ENCODE measurements at regions not wholly inside any gene's neighbourhood (a gene's known extent, or its start where the extent isn't known, plus 50 kb on each side); places are given as distances from the start of the nearest gene placed in this dataset.

DNA sequence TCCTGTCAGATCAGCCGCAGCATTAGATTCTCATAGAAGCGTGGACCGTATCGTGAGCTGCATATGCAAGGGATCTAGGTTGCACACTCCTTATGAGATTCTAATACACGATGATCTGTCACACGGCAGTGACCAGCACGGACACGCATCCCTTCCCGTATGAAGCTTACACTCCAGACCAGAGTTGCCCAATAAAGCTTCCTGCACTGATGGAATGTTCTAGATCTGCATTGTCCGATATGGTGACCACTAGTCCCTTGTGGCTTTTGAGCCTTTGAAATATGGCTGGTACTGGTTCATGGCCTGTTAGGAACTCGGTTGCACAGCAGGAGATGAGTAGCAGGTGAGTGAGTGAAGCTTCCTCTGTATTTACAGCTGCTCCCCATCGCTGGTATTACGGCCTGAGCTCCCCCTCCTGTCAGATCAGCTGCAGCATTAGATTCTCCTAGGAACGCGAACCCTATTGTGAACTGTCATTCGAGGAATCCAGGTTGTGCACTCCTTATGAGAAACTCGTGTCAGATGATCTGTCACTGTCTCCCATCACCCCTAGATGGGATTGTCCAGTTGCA lies 49.8 kb upstream of the ZCCHC14 start:
- TF ChIP-seq CTCF (IDR thresholded peaks at IDR 0.05; ENCODE audit: insufficient read depth, low read depth, low read length, missing control alignments) = no peak
- no peak for DNase-seq (ENCODE audit: low read depth)
- no peak overlapping the region for H3K4me3 ChIP-seq (ENCODE audit: low read depth, low read length)
